ENCODE measurements at regions not wholly inside any gene's neighbourhood (a gene's known extent, or its start where the extent isn't known, plus 50 kb on each side); places are given as distances from the start of the nearest gene placed in this dataset.
A peak's percentile ranks its signal among the peaks of the same experiment; 100 is the strongest.

DNA sequence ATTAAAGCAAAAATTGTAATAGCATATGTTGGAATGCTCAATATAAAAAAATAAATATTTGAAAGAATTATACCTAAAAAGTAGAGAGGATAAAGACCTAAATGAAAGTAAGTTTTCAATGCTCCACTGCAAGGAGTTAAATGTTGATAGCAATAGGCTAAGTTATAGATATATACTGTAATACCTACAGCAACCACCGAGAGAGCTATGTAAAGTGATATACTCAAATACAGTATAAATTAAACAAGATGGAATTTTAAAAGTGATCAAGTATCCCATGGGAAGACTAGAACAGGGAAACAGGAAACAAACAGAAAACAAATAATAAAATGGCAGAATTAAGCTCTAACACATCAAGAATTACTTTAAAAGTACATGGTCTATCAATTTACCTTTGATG, 73.9 kb downstream of the CASP3 start:
- DNase-seq, result no peak

DNA sequence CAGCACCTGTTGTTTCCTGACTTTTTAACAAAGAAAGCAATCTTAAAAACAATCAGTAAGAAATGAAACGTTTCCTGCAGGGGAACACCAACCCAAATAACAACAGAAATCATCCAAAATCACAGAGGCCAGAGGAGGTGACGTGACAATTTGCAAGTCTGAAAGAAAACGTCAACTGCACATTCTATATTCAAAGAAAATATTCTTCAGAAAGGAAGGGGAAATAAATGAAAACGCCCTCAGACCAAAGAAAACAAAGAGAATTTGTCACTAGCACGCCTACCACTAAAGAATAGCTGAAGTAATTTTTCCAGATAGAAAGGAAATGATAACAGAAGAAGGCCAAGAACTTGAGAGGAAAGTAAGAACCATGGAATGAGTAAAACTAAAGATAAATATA, 74.4 kb downstream of the CASP3 start:
- DNase-seq, result no peak

DNA sequence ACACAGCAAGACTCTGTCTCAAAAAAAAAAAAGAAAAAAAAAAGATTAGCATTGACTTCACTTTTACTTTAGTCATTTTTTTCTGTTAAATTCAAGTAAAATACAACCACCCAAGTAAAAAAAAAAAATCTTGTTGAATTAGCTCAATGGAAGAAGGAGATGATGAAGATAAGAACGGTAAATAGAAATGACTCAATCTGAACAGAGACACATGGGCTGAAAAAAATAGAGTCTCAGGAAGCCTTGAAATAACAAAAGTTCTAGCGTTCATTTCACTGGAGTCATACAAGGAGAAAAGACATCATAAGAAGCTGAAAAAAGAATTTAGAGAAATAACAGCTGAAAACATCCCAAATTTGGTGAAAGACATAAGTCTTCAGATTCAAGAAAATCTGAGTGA, 75.5 kb downstream of the CASP3 start:
- no peak for DNase-seq

DNA sequence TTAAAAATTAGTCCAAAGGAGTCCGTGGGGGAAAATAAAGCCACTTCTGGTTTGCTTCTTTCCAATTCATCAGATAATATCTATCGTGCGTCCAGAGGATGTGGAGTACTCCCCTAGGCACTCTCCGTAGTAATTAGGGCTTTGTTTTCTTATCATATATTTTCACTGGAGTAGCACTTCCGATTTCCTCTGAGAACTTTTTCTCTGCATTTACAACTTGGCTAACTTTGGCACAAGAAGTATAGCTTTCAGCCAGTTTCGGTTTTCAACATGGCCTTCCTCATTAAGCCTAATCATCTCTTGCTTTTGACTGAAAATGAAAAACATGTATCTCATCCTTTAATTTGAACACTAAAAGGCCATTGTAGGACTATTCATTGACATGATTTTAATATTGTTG, 80.5 kb downstream of the CASP3 start:
- no peak for DNase-seq

DNA sequence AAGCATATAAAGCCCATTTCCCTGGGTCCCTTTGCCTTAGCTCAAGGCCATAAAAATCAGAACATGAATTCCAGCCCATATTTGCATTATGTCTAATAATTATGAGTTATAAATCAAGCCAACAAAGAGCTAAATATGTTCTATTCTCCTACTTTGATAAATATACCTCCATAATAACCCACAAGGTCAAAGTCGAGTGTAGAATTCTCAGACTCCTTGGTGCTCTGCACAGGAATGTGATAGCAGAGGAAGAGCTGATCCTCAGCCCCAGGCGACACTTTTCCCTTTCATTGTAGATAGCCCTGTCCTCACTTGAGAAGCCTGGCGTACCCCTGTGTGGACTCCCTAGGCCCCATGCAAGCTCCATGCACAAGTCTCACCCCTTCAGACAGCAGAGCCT, 85.6 kb downstream of the CASP3 start:
- DNase-seq, result no peak

DNA sequence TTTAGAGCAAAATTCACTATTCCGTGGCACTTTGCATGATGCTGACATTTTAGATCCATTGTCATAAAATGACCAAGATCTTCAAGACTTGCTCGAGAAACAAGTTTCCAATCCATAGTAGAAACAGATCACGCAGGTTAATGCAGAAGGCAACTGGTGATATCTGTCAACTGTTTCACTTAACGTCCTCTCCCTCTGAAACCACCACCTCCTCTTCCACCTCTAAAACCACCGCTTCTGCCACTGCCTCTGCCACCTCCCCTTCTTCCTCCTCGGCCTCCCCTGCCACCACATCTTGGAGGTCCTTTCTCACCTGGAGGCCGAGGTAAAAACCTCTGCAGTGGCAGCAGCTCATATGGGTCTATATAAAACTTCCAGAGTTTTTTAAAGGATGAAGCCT, 84.6 kb upstream of the IRF2 start:
- no peak for DNase-seq

DNA sequence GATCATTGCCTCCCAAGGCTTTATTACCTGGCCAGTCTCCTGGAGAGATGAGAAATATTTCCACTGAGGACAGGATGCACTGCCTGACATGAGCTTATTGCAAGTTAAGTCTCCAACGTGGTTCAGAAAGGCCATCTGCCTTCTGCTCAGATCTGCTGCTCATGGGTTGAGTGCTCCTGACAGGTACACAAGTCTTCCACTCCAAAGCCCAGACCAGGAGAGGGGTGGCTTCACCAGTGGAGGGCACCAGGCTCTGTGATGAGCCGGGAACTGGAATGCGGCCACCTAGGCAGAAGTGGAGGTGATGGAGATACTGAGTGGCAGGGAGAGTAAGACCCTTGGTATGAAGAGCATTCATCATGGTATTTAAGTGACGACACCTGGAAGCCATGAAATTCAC, 79.5 kb upstream of the IRF2 start:
- no peak for DNase-seq

DNA sequence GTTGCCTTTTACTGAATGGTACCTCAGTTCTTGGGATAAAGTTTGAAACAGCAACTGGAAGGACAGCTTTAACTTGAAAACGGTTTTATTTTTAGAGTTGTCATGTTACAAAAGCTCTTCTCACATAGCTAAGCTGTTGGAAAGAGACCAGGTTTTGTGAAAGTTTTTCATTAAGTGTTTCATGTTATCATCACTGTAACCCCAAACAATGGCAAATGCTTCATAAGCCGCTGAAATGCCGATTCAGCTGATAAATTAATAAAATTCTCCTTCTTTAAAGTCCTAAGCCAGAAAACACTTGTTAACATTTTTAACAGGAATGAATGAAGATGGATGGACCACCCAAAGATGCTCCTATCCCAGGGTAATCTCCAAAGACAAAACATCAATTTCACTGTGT, 76.1 kb upstream of the IRF2 start:
- DNase-seq, result no peak

DNA sequence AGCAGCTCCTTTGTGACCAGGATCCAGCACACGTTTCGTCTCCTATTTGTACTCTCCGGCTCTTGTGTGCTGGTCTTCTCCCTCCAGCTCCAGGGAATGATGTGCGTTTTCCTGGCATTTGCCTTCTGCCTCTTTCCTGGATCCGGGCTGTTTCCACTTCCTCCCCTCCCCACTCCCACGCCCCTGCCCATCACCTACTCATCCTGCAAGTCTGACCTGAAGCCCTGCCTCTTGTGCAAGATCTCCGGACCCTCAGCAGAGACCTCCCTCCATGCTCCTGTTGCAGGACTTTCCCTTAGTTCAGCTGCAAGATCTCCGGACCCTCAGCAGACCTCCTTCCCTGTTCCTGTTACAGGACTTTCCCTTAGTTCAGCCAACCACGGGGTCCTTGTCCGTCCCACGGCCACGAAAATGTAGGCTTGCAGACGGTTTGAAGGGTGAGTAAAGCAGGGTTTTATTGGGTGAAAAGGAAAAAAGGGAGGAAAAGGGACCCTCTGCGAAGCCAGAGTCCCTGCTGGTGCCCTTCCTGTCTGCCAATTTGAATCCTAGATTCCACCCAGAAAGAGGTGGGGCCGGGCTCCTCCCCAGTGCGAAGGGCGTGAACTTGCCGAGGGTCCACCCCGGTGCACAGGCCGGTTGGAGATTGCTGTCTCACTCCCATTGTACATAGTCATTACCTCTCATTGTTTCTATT, 74.4 kb upstream of the IRF2 start:
- DNase-seq, result no peak

DNA sequence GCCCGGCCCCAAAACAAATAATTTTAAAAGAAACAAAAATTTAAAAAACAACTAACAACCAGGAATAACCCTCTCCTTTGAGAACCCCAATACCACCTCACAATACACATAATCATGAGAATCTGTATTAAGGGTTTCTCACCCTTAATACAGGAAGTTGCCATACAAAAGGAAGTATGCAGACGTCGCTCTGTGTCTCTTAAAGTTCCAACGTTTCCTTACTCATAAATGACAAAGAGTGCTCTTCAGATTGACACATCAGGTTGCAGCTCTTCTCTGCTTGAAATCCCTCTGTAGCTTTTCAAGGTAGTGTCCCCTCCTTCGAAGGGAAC, 73.9 kb upstream of the IRF2 start:
- no peak for DNase-seq

DNA sequence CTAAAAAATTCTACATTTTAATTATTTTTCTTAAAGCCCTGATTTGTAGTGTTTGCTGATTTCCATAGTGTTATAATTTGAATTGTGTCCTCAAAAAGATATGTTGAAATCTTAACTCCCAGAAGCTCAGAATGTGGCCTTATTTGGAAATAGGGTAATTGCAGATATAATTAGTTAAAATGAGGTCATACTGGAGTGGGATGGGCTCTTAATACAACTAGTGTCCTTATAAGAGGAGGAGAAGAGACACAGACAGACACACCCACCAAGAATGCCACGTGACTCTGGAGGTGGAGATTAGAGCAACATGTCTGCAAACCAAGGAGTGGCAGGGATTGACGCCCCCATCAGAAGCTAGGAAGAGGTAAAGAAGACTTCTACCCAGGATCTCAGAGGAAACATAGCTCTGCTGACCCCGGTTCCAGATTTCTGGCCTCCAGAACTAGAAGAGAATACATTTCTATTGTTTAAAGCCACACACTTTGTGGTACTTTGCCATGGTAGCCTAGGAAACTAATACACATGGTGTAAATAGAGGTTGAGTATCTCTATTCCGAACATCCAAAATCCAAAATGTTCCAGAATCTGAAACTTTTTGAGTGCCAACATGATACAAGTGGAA, 70.5 kb upstream of the IRF2 start:
- DNase-seq, result no peak

DNA sequence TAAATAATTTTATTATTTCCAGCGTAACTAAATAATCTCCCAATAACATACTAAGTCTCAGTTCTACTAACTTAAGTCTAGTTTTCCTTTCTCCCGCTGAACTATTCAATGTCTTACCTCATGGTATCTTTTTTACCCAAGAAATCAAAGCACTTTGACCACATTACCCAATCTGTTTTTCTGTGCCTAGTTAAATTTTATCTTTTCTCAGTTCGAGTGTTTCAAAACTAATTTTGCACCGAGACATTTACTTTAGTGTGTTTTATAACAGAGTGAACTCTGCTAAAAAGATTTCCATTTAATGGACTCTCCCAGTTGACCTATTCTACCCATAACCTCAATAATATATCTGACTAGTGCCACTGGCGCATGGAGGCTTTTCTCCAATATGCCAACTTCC, 67.6 kb upstream of the IRF2 start:
- no peak for DNase-seq

DNA sequence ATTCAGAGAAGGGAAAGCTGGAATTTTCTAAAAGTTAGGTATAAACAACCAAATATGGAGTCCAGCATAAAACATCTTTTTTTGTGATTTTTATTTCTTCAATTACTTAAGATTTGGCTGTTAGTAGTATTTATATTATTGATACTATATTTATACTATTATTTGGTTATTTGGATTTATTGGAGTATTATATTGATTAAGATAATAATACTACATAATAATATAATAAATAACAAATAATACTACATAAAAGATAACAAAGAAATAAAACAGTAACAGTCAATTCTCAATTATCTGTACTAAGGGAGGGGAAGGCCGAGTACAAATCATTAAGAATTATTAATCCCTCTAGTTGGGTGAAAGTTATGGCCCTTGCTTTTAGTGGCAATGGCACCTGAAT, 66.0 kb upstream of the IRF2 start:
- no peak for DNase-seq

DNA sequence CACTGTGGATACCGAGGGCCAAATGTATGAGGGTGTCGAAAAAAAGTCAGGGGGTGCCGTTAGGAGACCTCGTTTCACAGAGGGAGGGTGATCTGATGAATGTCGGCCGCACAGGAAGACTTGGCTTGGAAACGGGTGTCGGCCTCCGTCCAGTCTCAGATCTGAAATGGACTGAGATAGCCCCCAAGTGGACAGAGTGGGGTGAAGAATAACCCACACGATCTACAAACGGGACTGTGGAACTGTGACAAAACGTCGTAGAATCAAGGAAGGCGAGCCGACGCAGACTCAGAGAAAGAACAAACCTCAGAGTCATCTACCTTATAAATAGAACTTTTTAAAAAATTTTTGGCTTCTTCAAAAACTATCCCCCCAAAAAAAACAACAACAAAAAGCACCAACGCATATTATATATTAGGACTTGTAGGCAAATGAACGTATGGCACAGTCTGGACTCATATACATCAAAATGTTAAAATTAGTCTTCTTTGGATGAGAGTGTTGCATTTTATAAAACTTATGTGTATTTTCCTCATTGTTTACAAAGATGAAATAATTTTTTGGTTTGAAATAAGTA, 63.8 kb upstream of the IRF2 start:
- peak; percentile 32 for DNase-seq

DNA sequence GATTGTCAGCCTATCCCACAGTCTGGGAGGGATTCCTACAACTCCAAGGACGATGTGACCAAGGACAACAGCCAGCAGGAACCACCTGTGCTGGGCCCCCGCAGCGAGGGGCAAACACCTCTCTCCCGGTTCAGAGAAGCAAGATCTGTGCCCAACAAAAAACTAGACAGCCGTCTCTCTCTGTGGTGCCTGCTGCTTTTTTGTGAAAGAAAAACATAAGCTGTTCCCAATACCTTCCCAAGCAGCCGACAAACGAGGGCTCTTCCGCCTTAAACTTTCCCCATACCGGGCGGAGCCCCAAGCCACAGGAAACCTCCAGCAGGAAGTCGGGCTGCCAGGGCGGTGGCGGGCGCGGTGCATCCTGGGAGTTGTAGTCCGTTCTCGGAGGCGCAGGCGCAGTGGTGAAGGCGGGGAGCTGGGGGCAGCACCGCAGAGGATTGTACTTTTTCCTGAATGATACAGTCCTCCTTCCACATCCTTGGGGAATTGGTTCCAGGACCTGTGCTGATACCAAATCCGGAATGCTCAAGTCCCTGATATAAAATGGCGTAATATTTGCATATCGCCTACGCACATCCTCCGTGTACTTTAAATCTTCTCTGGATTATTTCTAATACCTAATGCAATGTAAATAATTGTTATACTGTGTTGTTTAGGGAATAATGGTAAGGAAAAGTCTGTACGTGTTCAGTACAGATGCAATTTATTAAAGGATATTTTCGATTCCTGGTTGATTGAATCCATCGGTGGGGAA, 63.1 kb upstream of the IRF2 start:
- DNase-seq, result peak; percentile 88

DNA sequence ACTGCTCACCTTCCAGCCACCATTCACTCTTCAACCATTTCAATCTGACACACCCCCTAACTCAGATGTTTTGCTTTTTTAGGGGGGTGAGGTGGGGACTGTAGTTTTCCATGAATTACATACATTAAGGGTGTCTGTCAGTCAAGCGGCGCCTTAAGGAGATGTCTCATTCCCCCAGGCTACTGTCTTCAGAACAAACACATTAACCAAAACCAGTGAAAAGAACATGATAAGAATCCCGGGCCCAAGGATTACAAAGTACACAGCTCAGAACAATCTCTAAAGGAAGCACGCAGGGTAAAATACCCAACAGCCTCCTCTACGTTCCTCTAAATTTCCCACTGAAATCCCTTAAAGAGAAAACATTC, 62.5 kb upstream of the IRF2 start:
- DNase-seq, result no peak

DNA sequence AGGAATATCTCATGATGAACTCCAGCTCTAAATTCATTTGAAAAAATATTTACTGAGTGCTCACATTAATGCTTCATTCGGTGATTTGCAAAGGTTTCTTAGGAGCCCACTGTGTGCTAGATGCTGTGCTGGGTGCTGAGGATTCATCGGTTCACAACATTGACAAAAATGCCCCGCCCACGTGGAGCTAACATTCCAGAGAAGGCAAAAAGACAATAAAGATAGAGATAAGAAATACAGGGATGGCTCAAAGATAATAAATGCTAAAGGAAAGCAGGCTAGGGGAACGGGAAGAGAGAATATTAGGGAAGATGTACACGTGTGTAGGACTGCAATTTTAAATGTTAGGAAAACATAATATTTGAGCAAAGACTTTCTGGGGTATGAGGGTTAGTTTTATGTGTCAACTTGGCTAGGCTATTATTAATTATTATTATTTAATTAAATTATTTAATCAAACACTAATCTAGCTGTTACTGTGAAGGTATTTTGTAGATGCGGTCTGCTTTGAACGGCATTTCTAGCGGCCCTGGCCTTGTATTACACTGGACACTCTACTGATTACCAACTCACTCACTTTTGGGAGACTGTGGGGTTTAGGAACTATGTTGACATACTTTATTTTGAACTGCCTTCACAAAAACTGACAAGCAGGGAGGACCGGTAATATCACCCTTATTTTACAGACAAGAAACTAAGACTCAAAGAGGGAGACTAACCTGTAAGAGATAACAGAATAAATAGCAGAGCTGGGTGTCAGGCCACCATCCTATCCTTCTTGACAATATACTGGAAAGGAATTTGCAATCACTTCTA, 61.9 kb upstream of the IRF2 start:
- no peak for DNase-seq

DNA sequence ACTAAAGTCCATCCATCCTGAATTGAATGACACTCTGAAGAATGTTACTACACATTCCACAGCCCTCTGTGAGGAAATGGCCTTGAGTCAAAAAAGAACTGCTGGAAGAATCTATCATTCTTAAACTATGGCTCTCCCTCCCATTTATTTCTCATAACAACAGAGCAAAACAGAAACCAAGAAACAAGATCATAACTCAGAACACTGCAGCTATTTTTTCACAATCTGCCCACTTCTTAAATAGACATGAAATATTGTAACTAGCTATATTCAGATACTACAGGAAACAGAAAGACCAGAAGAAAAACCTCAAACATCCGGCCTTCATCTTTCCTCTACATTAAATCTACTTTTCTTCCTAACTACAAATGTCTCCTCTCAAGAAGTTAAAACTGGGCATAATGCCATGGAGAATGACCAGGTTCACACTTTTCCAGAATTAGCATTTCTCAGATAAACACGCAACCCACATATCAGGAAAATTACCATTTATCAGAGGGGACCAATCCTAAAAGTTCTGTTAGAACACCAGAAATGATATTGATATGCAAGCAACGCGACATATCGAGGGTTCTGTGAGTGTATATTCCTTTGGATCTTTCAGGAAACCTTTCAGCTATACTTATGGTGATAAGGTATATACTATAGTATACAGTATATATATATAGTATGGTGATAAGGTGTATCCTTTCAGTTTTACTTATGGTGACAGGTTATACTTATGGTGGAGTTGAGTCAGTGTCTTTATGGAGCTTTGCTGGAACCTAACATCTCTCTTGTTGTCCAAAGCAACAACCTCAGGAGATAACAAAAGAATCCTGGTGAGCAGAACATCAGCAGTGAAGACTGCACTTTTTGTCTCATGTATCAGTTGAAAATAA, 60.4 kb upstream of the IRF2 start:
- DNase-seq, result no peak

DNA sequence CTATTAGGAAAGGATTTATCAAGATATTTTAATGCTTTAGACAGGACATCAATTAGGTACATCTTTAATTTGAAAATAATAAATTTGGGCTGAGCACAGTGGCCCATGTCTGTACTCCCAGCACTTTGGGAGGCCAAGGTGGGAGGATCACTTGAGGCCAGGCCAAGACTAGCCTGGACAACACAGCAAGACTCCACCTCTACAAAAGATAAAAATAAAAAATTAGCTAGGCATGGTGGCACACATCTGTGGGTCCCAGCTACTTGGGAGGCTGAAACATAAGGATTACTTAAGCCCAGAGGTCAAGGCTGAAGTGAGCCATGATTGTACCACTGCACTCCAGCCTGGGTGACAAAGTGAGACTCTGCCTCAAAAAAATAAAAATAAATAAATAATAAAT, 59.6 kb upstream of the IRF2 start:
- no peak for DNase-seq

DNA sequence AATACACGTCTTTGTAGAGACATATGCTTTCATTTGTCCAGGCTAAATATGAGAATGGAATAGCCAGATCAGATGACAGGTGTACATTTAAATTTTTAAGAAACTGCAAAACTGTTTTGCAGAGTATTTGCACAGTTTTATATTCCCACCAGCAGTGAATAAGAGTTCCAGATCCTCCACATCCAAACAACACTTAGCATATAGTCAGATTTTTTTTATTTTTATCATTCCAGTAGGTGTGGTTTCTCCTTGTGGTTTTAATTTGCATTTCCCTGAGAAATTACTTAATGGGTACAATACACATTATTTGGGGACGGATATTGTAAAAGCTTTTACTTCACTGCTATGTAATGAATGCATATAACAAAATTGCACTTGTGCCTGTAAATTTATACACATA, 56.7 kb upstream of the IRF2 start:
- no peak for DNase-seq

DNA sequence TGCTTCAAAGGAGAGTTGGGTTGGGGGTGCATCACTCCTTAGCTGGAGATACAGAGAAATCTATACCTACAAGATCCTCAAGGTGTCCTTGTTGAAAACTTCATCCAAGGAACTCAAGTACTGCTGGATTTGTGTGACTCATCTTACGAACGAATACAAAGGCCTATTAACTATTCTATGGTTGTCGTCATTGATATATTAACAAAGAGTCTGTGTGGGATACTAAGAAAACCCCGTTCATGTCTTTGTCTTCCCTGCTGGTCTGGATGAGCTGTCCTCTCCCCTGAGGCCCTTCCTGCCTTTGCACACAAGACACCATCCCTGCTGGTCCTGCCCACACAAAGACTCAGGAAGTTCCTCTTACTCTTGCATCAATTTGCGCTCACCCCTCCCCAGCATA, 54.9 kb upstream of the IRF2 start:
- DNase-seq, result no peak

DNA sequence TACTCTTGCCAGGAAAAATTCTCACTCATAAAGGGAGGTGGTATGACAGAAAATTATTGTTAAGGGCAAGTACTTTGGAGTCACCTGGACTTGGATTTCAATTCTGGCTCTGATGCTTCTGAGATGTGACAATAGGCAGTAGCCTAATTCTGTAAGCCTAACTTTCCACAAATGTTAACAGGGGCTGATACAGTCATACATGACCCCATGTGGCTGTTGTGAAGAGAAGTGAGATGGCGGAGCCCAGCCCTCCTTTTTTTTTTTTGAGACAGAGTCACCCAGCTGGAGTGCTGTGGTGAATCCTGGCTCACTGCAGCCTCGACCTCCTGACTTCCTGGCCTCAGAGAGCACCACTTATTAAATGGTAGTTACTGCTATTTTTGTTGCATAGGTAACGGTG, 54.4 kb upstream of the IRF2 start:
- no peak for DNase-seq

Data from activated CD4-positive, alpha-beta T cell treated with anti-CD3 and anti-CD28 coated beads for 1 hour (primary cell).